ENCODE measurements at regions not wholly inside any gene's neighbourhood (a gene's known extent, or its start where the extent isn't known, plus 50 kb on each side); places are given as distances from the start of the nearest gene placed in this dataset.

GRCh38 chr5:39569857-39570256 is 145.1 kb upstream of the DAB2 start:
- no peak for TF ChIP-seq CTCF (conservative IDR thresholded peaks at IDR 0.05)
- no peak overlapping the region for H3K56ac ChIP-seq (ENCODE audit: insufficient read length, low read depth, low read length)
- no peak overlapping the region for H4K8ac ChIP-seq (replicated peaks; ENCODE audit: insufficient read length, low read depth, low read length)
- H4K5ac ChIP-seq (ENCODE audit: insufficient read length, low read depth, low read length) = no peak overlapping the region
- no peaks in the 10 kb centered on the region; a peak in 1 of 4 replicates for H3K4me1 Mint-ChIP-seq
- H3K23me2 ChIP-seq (ENCODE audit: insufficient read length, low read depth, low read length, poor library complexity, severe bottlenecking) = no peaks in the 10 kb centered on the region
- no peak overlapping the region for H3K27ac Mint-ChIP-seq
- H3K79me2 ChIP-seq (ENCODE audit: insufficient read depth, low read length) = no peaks in the 10 kb centered on the region
- no peak overlapping the region for H3K18ac ChIP-seq (ENCODE audit: insufficient read length, low read depth, low read length)
- no peak overlapping the region for H4K91ac ChIP-seq (ENCODE audit: insufficient read length, low read depth, low read length)
- no peaks in the 10 kb centered on the region for H3K9me3 ChIP-seq (ENCODE audit: control insufficient read depth, low read depth, low read length)
- H3K4me2 ChIP-seq (ENCODE audit: insufficient read depth, insufficient read length, low read length) = no peak overlapping the region
- H2AK5ac ChIP-seq (ENCODE audit: insufficient read length, low read length) = no peak overlapping the region
- no peaks in the 10 kb centered on the region; the same call in 1 of the 2 replicates for H3K27me3 Mint-ChIP-seq (ENCODE audit: low read depth)
- H3K9ac ChIP-seq (ENCODE audit: extremely low read depth, insufficient read length, low read length) = no peak overlapping the region
- no peaks in the 10 kb centered on the region; the same call in 1 of the 2 replicates for H3K4me1 ChIP-seq (ENCODE audit: insufficient read depth, low read length)
- no peaks in the 10 kb centered on the region for H3K36me3 Mint-ChIP-seq (ENCODE audit: insufficient read depth in 1 of 3, low read depth in 3 of 3)
- H3K27me3 ChIP-seq (ENCODE audit: insufficient read depth, low read length) = no peaks in the 10 kb centered on the region
- no peaks in the 10 kb centered on the region for H3K79me1 ChIP-seq (ENCODE audit: insufficient read depth, low read depth, low read length, poor library complexity, severe bottlenecking)
- no peak overlapping the region for H2BK15ac ChIP-seq (ENCODE audit: low read depth, low read length)
- no peak overlapping the region for H2BK5ac ChIP-seq (ENCODE audit: insufficient read length, low read length)
- H2BK20ac ChIP-seq (ENCODE audit: low read depth, low read length, poor library complexity, severe bottlenecking) = no peak overlapping the region
- H4K20me1 ChIP-seq (ENCODE audit: control insufficient read depth, insufficient read depth, insufficient read length) = no peaks in the 10 kb centered on the region
- no peak overlapping the region for H2AFZ ChIP-seq (ENCODE audit: low read length)
- WGBS (ENCODE audit: extremely low coverage, insufficient read length, low lambda C conversion rate) = no CpG with 5 or more reads among the region's 3 CpGs
- no peak overlapping the region for H2BK120ac ChIP-seq (ENCODE audit: low read depth, low read length, poor library complexity, severe bottlenecking)
- H3K4me3 Mint-ChIP-seq = no peak overlapping the region
- H3T11ph ChIP-seq (ENCODE audit: low read length) = no peak overlapping the region
- H2BK12ac ChIP-seq (ENCODE audit: insufficient read length, low read depth, low read length) = no peak overlapping the region
- H3K4ac ChIP-seq (ENCODE audit: low read depth, low read length) = no peak overlapping the region
- no peaks in the 10 kb centered on the region; a peak in 1 of 5 replicates for H3K9me3 Mint-ChIP-seq
- H3K14ac ChIP-seq (ENCODE audit: insufficient read depth, low read length) = no peak overlapping the region
- no peak for DNase-seq
- H3K27ac ChIP-seq (ENCODE audit: insufficient read length, low read depth, low read length) = no peak overlapping the region
- H3K23ac ChIP-seq (ENCODE audit: insufficient read length, low read depth, low read length) = no peak overlapping the region

Data from H9 (cell line).